HG02571 (cell line): ENCODE measurements at regions not wholly inside any gene's neighbourhood (a gene's known extent, or its start where the extent isn't known, plus 50 kb on each side); places are given as distances from the start of the nearest gene placed in this dataset.
"Not testable (repeated sequence)": the region's sequence is repeated elsewhere in the genome, so short reads cannot be mapped to it uniquely, and the experiment has no call there.

ENCODE experiments used
- ATAC-seq: cut with Tn5 transposase; IDR thresholded peaks from one replicate; pipeline ENCODE4 v1.9.1; 2021; ENCODE audit warnings: mild to moderate bottlenecking, moderate library complexity; ENCODE audit not compliant: unreplicated experiment

GRCh38 chr20:12180107-12180661 lies 262.5 kb downstream of the BTBD3 start:
- no peak for ATAC-seq

GRCh38 chr20:12198281-12198680 lies 280.6 kb downstream of the BTBD3 start:
- ATAC-seq: no peak

GRCh38 chr20:12199703-12200102 lies 282.0 kb downstream of the BTBD3 start:
- ATAC-seq: no peak

DNA sequence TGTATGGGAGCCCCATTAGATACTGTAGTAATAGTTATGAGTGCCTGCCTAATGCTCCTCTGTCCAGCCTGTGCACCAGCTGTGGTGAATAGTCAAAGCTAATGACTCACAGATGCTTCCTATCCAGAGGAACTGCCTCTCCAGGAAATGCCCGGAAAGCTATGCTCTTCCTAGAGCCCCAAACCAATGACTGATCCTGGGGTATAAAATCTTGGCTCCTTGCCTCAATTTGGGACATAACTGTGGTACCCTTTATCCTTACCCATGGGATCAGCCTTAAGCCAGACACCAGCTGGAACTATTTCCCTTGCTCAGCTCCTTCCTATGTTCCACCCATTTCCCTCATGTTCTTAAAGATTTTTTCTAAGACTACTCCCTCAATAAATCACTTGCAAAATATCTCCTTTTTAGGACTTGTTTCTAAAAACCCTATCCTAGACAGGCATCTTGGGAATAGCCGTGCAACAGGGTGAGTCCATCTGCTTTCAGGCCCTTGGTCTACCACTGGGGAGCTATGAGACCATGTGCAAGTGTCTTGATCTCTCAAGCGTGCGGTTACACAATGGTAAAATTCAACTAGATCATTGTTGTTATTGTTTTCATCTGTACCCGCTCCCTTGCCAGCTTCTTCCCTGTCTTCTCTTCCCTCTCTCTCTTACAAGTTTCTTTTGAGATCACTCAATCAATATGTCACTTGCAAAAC lies 283.7 kb downstream of the BTBD3 start:
- no peak for ATAC-seq

DNA sequence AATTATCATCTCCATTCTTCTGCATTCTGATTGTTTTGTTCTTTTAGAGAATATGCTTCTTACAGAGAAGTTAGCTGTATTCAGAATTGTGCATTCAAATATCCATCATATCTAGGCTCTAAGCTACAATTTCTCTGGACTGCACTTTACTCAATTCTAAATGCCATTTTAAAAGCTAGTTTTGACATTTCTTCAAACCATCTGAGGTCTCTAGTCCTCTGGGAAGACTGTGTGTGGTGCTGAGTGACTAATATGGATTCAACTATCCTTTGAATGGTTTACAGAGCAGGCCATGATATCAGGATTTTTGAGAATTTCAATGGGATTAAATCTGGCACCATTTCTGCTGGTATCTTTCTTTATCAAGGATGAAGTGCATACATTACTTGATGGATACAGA lies 285.7 kb downstream of the BTBD3 start:
- ATAC-seq: no peak

DNA sequence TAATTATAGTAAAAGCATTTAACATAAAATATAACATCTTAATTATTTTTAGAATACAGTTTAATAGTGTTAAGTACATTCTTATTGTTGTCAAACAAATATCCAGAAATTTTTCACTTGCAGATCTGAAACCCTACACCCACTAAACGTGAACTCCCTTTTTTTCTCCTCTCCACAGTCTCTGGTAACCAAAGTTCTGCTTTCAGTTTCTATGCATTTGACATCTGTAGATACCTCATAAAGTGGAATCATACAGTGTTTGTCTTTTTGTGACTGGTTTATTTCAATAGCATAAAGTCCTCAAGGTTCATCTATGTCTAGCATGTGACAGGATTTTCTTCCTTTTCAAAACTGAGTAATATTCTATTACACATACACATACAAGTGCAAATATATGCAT lies 286.3 kb downstream of the BTBD3 start:
- ATAC-seq: no peak

DNA sequence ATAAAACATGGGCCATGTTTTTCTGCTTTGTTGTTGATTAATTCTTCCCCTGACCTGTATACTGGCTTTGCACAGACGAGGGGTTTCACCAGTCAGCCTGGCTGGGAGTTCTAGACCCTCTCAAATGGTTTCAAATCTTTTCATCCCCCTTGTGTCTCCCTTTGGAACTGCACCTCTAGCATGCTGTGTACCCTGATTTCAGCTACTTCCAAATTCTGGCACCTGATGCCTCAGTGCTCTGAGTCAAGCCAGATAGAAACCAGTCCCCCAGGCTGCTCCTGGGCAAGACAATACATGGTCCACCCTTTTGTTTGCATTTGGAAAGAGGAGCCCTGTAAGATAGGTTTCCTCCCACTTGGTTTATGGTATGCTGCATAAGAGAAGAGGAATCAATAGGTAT lies 290.2 kb downstream of the BTBD3 start:
- ATAC-seq: no peak

DNA sequence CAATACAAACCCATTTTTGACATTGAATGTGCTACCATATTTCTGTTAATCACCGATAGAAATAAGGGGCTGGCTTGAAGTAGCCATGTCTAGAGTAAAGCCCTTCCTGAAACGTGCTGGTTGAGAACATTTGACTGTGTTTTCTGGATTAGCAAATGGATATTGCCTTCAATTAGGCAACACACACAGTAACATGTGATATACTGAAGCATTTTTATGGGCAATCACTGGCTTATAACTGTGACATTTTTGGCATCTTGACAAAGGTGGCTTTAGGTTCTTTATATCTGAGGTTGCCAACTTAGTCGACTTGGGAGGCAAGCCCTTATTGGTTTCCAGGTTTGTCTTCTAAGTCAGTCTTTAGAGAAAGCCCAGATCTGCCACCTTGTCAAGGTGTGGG lies 292.9 kb downstream of the BTBD3 start:
- ATAC-seq: no peak

DNA sequence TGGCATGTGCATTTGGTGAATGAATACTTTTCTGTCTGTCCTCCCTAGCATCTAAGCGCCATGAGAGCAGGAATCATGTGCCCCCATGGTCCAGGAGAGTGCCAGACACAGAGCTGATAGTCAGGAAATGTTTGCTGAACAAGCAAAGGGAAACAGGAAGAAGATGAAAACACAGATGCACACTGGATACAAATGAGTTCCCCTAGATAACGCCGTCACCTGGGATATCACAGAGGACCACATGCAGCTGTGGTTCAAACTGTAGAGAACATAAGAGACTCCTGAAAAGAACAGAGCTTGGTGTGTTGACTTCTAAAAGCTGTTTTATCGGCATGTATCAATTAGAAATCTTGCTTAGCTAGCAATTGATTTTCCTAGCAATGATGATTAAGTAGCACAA lies 293.7 kb downstream of the BTBD3 start:
- ATAC-seq: no peak

DNA sequence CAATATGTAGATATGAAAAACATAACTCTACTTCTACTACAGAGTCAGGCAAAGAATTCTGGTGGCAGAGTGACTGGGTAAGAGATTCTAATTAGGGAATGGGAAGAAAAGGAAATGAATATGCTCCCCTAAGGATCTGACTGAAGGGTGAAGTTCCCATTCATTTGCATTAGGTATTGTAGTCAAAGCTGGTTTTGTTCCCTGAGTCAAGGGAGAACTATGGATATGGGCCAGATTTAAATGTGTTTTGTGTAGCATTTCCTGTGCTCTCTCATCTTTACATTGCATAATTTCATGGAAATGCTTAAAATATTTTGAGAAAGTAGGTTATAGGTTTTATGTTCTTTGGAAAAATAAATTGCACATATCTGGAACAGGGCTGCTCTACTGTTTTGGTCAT lies 299.7 kb downstream of the BTBD3 start:
- no peak for ATAC-seq

DNA sequence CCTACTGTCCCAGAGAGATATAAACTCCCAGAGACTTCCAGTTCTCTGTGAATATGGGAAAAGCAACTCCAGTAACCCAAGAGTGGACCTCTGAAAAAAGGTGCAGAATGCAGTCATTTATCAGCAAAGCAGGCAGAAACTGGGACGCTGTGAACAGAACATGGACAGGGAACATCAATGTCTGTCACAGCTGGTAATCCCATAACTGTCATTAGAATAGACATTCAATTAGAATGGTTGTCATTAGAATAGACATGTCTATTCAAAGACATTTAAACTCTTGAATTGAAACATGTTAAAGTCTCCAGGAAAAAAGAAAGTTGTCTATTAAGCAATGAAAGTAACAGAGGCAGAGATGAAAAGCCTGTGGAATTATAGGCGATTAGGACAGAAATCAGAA lies 302.1 kb downstream of the BTBD3 start:
- no peak for ATAC-seq

GRCh38 chr20:12223057-12223456 lies 305.4 kb downstream of the BTBD3 start:
- no peak for ATAC-seq

DNA sequence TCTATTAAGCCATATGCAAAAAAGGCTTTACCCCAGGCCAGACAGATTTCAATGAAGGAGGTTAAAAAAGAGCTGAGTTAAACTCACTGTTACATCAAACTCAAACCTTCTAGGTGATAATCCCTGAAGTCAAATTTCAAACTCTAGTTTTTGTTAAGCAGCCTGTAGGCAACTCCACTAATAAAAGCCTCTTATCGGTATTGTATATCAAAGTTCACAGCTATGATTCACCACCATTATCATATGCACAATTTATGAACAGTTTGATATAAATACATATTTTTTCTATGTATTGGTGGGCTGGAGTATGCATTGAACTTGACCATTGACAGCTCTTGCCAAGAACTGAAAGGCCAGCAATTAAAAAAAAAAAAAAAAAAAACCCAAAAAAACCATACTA lies 308.2 kb downstream of the BTBD3 start:
- no peak for ATAC-seq

DNA sequence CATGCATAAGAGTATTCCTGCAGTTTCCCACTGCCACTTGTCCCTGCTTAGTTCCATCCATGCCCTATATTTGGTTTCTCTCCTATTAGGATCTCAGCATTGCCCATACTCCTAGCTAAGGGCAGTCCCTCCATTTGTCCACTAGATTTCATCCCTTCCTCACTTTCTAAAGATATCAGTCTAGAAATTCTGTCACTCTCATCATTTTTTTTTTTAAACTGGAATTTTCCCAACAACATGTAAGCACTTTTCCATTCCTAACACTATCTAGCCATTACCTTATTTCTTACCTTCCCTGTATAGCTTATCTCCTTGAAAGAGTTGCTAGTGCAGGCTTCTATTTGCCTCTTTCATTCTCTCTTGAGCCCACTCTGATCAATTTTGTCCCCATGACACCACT lies 312.2 kb downstream of the BTBD3 start:
- no peak for ATAC-seq

DNA sequence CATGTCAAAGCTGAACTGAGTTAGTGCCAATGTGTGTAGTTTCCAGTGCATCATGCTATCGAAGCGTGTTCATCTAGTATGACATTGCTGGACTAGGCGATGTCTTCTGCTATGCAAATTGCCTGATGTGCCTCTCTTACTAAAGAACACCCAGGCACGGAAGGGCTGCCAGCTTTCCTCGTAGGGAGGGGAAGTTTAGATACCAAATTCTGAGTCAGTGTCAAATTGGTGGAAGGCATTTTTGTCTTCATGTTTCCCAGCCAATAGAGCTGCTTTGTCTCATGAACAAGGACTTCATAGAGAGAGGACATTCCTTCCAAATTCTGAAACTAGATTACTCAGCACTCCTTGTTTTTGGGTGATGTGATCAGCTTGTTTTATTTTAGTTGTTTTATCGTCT lies 320.1 kb downstream of the BTBD3 start:
- ATAC-seq: no peak

- ATAC-seq: no peak
Observed at GRCh38 chr20:12241065-12241464, 323.4 kb downstream of the BTBD3 start.

DNA sequence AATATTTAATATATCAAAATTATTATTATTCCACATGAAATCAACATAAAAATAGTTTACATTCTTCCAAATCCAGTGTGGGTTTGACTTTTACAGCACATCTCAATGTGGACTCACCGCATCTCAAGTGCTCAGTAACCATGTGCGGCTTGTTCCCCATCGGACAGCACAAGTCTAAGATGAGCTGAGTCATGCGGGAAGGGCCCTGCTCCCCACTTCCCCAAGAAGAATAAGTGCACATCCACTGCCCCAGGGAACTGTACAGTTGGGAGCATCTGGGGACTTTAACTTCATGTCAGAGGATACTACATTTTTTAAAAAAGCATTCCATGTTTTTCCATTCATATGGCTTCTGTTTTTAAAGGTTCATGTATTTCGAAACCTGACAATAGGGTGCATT lies 325.6 kb downstream of the BTBD3 start:
- no peak for ATAC-seq

- no peak for ATAC-seq
Observed at GRCh38 chr20:12248481-12248880, 330.8 kb downstream of the BTBD3 start.

- ATAC-seq: not testable (repeated sequence)
Observed at GRCh38 chr20:12250661-12251060, 333.0 kb downstream of the BTBD3 start.

DNA sequence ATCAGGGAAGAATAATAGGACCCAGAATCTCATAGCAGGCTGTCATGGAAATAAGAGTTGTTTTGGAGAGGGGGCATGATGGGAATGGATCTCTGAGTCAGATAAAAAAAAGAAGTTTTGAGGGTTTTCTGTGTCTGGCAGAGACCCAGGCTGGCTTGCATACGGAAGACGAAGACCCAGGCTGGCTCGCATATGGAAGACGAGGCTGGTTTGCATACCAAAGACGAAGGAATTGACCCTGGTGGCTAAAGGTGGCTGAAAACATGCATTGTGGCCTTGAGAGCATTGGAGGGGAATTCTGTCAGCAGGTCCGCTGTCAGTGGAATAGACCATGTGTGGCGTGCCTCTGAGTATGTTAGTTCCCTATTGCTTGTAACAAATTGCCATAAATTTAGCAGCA lies 335.1 kb downstream of the BTBD3 start:
- no peak for ATAC-seq

DNA sequence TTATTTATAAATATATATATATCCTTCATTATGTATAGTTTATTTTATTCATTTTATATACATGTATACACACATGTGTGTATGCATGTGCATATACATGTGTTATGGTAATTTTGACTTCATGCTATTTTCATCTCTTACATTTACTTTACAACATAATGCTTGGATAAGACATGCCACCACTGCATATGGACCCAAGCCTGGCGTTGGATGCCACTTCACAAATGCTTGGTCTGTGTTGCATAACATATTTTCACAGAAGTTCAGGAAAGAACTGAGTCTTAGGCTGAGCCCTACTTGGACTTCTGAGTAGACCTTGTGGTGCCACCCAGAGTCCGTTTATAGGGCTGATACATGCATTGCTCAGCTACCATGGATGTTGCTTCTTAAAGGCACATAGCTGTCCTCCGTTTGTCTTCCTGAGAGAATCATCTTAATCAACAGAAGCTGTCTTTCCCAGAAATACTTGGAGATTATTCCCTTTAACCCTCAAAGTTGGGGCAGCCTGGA lies 337.8 kb downstream of the BTBD3 start:
- ATAC-seq: no peak

GRCh38 chr20:12256806-12257205 lies 339.1 kb downstream of the BTBD3 start:
- no peak for ATAC-seq

DNA sequence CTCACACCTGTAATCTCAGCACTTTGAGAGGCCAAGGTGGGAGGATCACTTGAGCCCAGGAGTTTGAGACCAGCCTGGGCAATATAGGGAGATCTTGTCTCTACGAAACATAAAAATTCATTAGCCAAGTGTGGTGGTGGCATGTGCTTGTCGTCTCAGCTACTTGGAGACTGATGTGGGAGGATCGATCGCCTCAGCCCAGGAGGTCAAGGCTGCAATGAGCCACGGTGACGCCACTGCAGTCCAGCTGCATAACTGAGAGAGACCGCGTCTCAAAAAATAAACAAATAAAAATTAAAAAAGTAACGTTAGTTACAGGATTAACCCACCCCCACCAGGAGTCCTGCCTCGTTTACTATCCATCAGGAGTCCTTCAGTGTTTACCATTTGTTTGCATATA lies 345.1 kb downstream of the BTBD3 start:
- ATAC-seq: no peak
